NCI-H1417 treated with DMSO at 0.1 percent for 48 hours (cell line): ENCODE measurements at regions not wholly inside any gene's neighbourhood (a gene's known extent, or its start where the extent isn't known, plus 50 kb on each side); places are given as distances from the start of the nearest gene placed in this dataset.

ENCODE experiments used
- DNase-seq: peaks from one replicate; lab custom pipeline; 2025; lab: John Stamatoyannopoulos, UW

DNA sequence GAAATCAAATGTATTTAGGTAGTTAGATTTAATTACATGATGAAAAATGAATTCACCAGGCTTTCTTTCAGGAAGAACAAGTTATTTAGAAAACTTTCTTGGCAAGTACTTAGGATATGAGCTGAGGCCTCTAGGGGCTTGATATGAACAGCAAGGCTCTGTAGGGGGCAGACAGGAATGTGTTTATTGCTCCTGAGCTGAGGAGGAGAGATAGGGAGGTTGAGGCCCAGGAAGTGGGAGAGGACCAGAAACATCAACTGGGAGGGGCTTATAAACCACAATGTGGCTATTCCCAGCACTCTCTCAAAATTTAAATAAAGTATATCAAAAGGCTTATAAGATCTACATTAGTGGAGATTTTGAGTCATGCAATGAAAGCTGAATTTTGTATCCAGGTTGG, 154.0 kb upstream of the MAF start:
- no peak for DNase-seq

DNA sequence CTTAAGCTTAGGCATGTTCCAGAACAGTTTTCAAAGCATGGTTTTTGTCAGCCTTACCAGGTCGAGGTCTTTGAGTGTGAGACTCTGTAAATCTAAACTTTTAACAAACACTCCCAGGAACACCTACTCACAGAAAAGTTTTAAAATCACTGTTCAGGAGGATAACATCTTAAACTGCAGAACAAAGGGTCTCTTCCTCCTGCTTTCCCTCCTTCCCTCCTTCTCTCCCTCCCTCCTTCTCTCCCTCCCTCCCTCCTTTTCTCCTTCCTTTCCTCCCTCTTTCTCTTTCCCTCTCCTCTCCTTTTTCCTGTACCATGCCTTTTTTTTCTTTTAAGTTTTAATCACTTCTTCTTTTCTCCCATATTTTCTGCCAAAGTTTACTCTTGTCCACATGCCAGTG, 153.5 kb upstream of the MAF start:
- no peak for DNase-seq

DNA sequence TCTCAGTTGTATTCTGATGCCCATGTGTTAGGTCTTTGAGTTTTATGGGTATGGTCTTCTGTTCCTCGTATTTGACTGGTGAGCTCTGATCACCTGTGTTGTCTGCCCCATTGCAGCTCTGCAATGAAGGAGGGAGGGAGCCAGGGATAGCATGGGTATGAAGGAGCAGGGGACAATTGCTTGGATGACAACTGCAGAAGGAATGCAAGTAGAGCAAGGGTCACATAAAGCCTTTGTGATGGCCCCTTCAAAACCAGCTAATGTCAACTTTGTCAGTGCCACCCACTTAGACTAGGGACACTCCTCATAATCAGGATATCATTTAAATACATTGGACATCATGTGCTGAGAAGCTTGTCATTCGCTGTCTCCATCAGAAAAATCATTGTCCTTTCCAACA, 152.7 kb upstream of the MAF start:
- no peak for DNase-seq

DNA sequence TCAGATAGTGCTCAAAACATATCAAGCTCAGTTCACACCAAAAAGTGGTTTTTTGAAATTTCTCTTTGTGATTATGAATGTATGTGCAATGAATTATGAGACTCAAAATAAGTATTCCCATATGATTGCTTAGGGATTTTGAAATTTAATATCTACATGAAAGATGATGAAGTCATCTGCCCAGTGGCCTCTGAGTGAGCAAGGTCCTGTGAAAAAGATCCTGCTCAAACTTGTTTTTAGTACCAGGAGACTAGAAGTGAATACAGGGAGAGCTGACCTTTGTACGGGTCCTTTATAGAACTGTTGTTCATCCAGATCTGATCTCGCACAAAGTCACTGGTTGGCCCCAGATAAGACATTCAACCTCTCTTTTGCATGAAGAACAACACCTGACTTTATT, 151.9 kb upstream of the MAF start:
- DNase-seq, result no peak

DNA sequence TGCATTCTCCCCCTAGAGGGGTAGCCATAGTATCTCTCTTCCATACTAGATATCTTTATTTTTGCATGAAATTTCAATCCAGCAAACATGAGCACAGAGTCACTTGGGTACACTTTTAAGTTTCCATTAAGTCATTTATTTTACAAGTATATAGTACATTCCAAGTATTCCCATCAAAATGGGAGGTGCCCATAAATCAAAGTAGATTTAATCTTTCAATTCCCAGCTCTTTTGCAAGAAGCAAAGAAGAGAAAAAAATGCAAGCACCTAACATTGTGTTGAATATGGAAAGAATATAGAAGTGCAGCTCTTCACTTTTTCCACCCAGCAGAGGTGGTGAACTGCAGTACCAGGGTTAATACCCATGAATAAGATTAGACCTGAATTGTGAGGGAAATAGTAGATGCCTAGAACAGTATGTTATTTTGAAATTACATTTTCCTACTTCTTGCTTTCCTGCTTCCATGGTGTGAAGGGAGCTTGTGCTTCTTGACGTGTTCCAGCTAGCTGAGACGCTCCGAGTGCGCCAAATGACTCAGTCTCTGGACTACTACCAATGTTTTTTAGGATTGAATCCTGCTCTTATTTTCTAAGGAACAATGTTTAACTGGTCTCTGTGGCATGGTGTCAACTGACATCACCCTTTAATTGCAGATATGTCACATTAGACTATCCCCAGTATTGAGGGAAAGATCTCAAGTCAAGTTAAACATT, 151.1 kb upstream of the MAF start:
- no peak for DNase-seq

DNA sequence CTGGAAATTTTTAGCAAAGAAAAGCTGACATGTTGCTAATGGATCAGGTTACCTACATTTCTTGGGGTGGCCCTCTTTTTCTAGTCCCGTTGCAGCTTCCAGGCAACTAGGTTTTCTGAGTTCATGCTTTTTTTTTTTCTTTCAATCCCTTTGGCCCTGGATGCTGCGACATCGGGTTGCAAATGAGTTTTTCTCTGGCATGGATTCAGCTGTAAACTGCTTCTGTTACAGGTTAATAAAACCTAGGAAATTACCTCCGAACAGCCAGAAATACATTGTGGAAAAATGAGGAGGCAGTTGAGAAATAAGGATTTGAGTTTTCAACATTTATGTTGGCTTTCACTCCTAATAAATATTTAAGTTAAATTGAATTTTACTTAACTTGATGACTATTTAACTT, 149.8 kb upstream of the MAF start:
- no peak for DNase-seq

DNA sequence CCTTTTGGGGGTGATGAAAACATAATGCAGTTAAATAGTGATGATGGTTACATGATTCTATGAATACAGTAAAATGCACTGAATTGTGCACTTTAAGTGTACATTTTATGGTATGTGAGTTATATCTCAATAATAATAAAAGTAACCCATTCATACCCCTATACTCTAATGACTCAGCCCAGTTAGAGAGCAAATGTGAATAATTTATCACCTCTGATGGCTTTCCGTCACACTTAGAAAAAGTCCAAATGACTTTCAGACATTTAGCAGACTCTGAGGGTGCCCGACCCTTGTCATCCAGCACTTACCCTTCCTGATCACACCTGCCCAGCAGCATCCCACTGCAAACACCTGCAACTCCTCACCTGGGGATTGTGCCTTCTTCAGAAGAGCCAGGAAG, 148.1 kb upstream of the MAF start:
- no peak for DNase-seq

DNA sequence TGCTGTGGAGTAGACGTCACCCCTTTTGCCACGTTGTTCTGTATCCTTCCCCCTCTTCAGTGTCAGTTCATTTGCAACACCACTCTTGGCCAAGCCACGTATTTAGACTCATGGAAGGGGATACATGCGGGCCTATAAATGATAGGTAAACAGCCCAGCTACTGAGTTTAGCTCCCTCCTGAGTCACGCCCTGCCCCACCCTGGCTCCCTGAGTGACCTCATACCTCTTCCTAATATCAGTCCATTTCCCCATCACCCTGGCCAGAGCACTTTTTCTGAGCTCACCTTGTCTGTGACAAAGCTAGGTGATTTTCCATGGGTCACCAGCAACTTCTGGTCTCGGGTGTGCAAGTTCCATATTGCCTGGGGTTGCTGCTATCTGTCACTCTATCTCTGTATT, 147.2 kb upstream of the MAF start:
- DNase-seq, result no peak

DNA sequence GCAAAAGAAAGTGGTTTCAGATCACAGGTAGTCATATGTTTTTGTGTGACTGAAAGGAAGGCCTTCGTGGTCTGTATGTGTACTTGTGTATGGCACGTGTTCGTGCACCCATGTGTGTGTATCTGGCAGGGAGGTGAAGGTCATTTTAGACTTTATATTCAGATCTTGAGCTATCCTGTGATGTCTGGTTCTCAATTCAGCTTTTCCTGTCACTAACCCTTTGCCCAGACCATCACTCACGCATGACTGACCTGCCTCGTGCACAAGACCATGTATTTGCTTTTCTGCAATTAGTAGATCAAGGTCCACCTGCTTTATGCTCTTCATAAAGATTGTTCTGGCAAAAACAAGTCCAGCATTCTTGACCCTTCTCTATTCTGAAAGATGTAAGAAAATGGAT, 139.7 kb upstream of the MAF start:
- no peak for DNase-seq

DNA sequence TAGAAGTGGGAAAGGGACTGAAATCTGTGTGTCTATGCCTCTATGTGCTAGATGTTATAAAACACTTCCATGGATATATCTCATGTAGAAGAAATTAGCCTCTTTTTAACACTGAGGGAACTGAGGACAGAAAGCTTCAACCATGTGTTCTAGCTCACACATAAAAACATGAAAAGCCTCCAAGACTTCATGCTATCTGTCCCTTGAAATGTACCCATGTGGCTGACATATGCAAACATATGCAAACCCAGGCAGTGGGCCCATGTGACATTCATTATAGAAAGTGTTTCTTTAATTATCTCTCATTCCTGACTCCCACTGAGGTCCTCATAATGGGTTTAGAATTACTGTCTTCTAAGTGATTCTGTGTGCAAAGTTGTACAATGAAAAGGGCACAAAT, 134.7 kb upstream of the MAF start:
- DNase-seq, result no peak

DNA sequence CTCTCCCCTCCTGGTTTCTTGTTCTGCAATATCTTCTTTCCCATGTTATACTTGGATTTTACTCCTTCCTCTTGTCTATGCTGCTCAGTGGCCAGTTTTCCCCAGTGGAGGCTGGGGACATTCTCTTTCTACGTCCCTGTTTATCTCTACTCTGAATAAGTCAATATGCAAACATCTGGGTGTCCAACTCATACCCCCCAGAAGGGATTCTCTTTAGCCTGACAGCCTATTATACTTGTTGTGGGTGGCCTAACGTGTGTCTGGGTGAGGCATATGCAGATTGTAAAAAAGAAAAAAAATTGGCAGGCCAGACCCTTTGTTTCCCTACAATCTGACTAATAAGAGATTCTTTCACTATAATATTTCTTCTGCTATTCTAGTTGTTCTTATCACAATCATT, 134.2 kb upstream of the MAF start:
- no peak for DNase-seq

DNA sequence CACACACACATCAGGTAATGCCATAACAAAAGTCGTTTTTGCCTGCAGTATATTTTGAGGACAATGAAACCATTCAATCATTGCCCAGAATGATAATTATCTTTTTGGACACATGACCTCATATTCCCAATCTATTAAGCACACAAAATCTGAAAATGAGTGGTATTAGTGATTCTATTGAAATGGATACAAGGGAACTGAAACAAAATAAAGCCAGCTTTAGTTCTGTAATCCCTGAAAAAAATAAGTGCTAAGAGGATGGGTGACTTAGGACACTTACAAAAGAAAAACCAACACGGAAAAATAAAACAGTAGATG, 128.3 kb upstream of the MAF start:
- DNase-seq, result no peak

DNA sequence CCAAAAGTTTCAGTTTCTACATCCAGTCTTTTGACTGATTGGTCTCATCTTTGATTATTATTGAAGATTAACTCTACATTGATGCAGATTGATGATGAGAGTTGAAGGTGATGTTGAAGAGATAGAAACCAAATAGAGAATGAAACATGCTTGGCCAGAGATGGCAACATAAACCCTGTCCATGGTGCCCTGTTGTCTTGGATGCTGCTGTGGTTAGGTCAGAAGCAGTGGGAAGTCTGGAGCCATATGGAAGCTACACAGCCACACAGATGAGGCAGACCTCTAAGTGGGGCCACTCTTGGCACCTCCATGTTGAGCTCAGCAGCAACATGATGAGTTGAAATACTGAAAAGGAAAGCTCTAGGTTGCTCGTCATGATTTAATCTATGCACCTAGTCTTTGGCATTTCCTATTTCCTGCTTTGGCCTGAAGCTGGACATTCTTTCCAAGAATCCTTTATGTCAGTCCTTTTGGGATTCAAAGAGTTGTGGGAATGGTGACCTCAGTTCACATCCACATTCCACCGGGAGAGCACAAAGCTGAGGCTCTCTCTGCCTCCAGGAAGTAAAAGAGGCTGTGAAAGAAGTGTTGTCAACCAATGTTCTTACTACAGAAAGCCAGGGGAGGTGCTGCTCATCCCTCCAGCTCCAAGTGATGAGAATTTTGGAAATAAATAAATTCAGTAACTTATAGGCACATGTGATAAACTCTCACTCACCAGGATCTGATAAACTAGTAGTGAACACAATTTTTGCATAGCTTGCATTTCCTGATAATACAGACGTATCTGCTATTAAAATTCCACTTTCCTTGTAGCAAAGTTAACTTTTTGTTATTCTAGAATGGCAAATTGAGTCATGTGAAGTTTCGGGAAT, 127.7 kb upstream of the MAF start:
- DNase-seq, result no peak

DNA sequence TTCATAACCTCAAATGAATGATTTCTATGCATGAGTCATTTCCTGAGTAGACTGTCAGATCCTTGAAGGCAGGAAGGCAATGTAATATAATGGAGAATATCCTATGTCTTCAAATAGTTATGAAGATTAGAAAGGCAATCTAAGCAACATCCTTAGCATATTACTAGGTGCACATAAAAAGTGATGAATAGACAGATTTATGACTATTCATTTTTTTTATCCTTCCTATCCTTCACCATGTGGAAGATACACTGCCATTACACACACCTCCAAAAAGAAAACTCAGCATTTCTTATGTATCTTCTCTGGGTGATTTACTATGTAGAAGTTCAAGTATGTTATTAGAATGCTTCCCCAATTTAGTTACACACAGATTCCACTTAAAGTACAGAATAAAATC, 126.4 kb upstream of the MAF start:
- DNase-seq, result no peak

DNA sequence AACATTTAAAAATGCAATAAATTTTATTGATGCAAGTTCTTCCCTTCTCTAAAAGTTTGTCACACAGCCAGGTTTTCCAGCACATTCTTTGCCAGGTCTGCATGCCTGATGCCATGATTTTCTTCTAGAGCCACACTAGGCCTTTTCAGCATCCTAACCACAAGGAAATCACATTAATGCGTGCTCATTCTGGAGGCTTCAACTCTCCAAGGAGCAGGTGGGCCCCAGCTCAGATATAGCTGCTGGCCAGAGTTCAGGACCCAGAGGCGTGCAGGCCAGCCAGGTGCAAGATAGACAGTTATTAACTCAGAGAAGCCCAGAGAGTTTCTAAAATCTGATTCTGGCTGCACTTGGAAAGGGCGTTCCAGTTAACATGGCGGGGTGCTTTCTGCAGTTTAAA, 124.5 kb upstream of the MAF start:
- no peak for DNase-seq

DNA sequence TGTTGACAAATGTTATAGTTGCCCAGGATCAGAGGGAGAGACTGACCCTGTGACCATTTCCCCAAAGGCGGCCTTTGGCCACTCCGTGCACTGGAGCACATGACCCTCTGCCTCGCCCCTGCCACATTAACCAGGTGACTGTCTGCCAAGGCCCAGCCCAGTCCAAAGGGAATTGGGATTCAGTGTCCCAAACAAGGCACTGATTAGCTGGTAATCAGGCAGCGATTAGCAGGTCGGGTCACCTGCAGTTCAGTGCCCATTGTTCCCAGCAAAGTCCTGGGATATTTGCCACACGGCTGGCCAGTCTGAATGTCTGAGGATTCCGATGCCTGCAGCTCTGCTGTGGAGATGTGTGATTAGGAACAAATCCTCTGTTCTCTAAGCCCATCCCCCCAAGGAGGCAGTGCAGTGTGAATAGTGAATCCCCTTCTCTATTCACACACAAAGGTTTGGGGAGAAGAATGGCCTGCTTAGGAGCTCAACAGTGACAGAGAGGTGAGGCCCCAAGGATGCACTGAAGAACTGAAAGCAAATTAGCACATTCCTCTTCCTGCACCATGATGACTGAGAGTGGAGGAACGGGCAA, 123.1 kb upstream of the MAF start:
- no peak for DNase-seq

DNA sequence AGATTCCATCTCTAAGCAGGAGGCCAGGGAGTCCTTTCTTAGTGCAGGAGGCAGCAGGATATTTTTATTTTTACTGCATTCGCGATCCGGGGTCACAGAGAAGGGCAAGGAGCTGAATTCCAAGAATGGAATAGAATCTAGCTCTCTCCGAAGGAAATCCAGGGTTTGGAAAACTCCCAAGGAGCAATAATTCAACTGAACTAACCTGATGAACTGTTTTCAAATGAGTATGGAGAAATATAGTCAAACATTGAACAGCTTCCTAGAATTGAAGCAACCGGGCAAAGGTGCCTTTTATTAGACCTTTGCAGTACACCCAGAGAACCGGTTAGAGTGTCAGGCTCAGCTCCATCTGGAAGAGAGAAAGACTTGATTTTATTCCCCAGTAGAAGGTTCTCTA, 120.7 kb upstream of the MAF start:
- no peak for DNase-seq

DNA sequence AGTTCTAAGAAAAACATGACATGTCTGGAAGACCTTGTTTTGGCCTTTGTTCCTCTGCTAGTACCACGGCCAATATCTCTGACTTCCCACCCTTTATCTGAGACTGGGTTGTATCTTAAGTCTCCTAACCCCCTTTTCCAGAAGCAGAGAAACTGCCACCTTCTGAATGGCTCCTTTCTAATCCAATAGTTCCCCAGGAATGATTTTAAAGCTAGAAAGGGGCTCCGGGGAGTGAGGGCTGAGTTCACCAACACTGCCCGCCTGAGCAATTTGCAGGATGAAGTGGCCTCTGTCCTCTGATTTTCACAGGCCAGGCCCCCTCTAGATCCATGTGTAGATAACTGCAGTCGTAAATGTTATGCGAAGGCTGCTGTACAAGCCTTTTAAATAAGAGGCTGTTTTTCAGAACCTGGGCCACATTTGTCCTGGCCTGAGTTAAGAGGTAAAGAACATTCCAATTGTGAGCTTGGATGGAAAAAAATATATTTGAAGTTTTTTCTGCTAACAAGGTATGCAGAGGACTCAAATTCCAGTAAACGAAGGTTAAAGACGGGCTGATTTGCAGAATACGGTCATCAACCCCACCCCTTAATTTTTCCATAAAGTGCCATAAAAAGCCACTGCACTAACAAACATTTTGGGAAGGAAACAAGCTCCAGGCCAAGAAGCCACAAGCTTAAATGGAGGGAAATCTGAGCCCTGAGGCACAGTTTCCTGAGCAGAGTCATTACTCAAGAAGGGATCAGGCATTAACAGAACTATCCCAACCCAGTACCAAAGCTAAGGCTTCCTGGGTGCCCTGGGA, 117.0 kb upstream of the MAF start:
- no peak for DNase-seq

DNA sequence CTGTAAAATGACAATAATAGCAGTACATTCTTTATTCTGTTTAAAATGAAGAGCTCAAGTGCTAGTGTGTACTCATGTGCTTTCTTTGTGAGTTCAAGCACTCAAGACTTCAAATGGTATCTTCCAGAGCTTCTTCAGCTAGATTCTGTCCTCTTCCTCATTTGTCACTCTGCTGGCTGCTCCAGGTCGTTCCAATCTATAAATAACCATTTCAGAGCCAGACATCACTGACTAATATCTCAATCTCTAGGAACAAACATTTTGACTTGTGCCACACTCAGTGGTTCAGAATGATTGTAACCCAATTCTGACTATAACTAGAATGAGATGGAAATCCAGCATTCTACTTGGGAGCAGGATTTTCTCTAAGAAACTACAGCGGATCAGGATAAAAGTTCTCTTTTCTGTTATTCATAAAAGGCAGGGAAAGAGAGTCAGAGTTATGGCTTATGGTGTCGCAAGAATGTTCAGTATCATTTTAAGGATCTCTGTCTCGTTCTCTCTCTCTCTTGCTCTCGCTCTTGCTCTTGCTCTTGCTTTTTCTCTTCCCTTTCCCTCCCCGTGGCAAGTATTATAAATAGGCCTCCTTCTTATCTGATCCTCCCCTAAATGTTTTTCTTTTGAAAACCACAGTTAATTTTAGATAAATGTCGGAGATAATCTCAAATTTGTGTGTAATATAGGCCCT, 116.3 kb upstream of the MAF start:
- DNase-seq, result no peak

DNA sequence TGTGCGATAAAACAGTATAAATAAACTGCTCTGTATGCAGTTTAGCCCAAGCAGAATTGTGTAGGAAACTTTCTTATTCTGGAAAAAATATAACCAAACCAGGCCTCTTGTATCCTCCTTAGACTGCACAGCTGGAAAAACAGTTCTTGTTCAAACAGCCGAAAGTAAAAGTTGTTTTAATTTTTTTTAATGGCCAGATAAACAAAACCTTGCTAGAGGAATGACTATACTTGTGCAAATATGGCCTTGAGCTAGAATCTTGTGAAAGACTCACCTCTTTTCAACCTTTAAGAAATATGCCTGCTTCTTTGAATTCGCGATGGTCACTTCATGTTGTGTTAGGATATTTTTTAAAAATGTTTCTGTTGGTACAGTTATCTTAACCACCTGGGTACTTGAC, 114.5 kb upstream of the MAF start:
- no peak for DNase-seq

DNA sequence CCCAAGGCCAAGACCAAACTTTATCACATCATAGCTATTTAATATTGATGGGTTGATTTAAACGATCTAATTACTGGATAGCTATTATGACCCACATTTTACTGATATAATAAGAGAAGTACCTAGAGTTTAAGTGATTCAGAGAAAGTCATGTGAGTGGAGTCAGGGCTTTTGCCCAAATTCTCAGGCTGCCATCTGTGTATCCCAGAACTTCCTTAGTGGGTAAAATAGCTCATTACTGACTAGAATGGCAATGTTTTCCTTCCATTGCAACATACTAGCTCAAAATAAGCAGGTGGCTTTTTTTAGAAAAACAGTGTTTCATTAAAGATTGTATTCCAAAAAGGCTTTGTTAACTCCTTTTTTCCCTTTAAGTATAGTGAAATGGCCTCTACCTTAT, 113.9 kb upstream of the MAF start:
- no peak for DNase-seq
